Stimulated activated CD4-positive, alpha-beta T cell treated with anti-CD3 and anti-CD28 coated beads, Interleukin-15, amount 100 ng/mL, for 48 hours (primary cell): ENCODE measurements at regions not wholly inside any gene's neighbourhood (a gene's known extent, or its start where the extent isn't known, plus 50 kb on each side); places are given as distances from the start of the nearest gene placed in this dataset.
A peak's percentile ranks its signal among the peaks of the same experiment; 100 is the strongest.
"Not testable (repeated sequence)": the region's sequence is repeated elsewhere in the genome, so short reads cannot be mapped to it uniquely, and the experiment has no call there.

ENCODE experiments used
- DNase-seq, 2 donors: peaks; one replicate each; pipeline ENCODE4 v3.0.0-alpha.2; 2020; ENCODE audit warnings: low read depth in 2 of 2

- DNase-seq = not testable (repeated sequence)
Measured at GRCh38 chr10:38362514-38362913, 268.4 kb downstream of the ZNF37A start.

GRCh38 chr10:38364073-38364472 is 269.9 kb downstream of the ZNF37A start:
- not testable (repeated sequence) for DNase-seq

GRCh38 chr10:38365917-38366316 is 271.8 kb downstream of the ZNF37A start:
- DNase-seq = peak in 1 of 2 donors; percentile 9

GRCh38 chr10:38383800-38384199 is 289.7 kb downstream of the ZNF37A start:
- not testable (repeated sequence) for DNase-seq

- DNase-seq = not testable (repeated sequence)
Measured at GRCh38 chr10:38386869-38387268, 292.7 kb downstream of the ZNF37A start.

- not testable (repeated sequence) for DNase-seq
Measured at GRCh38 chr10:38390725-38391124, 296.6 kb downstream of the ZNF37A start.

- not testable (repeated sequence) for DNase-seq
Measured at GRCh38 chr10:38395465-38395864, 301.3 kb downstream of the ZNF37A start.

- not testable (repeated sequence) for DNase-seq
Measured at GRCh38 chr10:38396178-38396954, 302.2 kb downstream of the ZNF37A start.

GRCh38 chr10:38401565-38401964 is 307.4 kb downstream of the ZNF37A start:
- DNase-seq = not testable (repeated sequence)

GRCh38 chr10:38402442-38403346 is 308.6 kb downstream of the ZNF37A start:
- peak; percentile 85 to 87 for DNase-seq

GRCh38 chr10:38403347-38404117 is 309.4 kb downstream of the ZNF37A start:
- DNase-seq = not testable (repeated sequence)

- not testable (repeated sequence) for DNase-seq
Measured at GRCh38 chr10:38423634-38424033, 329.5 kb downstream of the ZNF37A start.

GRCh38 chr10:38430242-38430641 is 336.1 kb downstream of the ZNF37A start:
- not testable (repeated sequence) for DNase-seq

- not testable (repeated sequence) for DNase-seq
Measured at GRCh38 chr10:38437359-38437758, 343.2 kb downstream of the ZNF37A start.

- DNase-seq = not testable (repeated sequence)
Measured at GRCh38 chr10:38448614-38449355, 354.6 kb downstream of the ZNF37A start.

GRCh38 chr10:38449618-38450017 is 355.5 kb downstream of the ZNF37A start:
- DNase-seq = not testable (repeated sequence)

GRCh38 chr10:38450372-38451057 is 356.4 kb downstream of the ZNF37A start:
- DNase-seq = not testable (repeated sequence)

GRCh38 chr10:38451306-38451967 is 357.3 kb downstream of the ZNF37A start:
- DNase-seq = not testable (repeated sequence)
